K562 (cell line): ENCODE measurements at regions not wholly inside any gene's neighbourhood (a gene's known extent, or its start where the extent isn't known, plus 50 kb on each side); places are given as distances from the start of the nearest gene placed in this dataset.

Source experiments
- ATAC-seq: fragments of 200-7000 bp; cut with Tn5 transposase; 3 replicates; pipeline ENCODE4 v1.9.1; 2020; ENCODE audit warnings: moderate library complexity
- BruUV-seq: library from RNA; stranded (reverse); fragments of 400-500 nt; replicated peaks from 2 replicates; lab custom pipeline; 2021; lab: Mats Ljungman, UMichigan
- CTCF ChIA-PET: fragments of 300-600 bp; formaldehyde crosslinking; extraction: SDS; loops from one replicate; lab custom pipeline; 2021; ENCODE audit warnings: low intra/inter-chr PET ratio; lab: Yijun Ruan, JAX
- POLR2A ChIA-PET: fragments of 300-600, 350-650 bp; sonication (Branson Sonifier 250); formaldehyde crosslinking; extraction: SDS; loops from one replicate; lab custom pipeline; 2021; ENCODE audit warnings: antibody characterized with exemption, inconsistent platforms; lab: Yijun Ruan, JAX
- DNase-seq, 4 experiments: peaks; one replicate each; pipeline versions ENCODE4 v3.0.0 to v3.0.0-alpha.2; 2011 to 2018; ENCODE audit warnings: low spot score in 3 of 4, mixed read lengths in 3 of 4; ENCODE audit errors: extremely low read depth in 1 of 4
- FAIRE-seq: peaks from 2 replicates; lab custom pipeline; 2011; peaks lifted over from hg19 to GRCh38; lab: Jason Lieb, UNC
- H2AFZ ChIP-seq: 2 replicates; pipeline ENCODE4 v1.6.0; 2011; ENCODE audit warnings: low read depth, low read length, control low read depth, inconsistent platforms
- H3K27ac ChIP-seq: fragments of 200-600 bp; 3 replicates; pipeline ENCODE4 v1.8.0; 2011; ENCODE audit warnings: low read depth, mild to moderate bottlenecking, control low read depth, inconsistent platforms, low read length, moderate library complexity, mixed read lengths; ENCODE audit errors: extremely low read depth
- H3K27me3 ChIP-seq, 2 experiments: fragments of 300-600 bp in 1 of 2; 2 replicates in 1 of 2; 3 replicates in 1 of 2; pipeline versions ENCODE4 v1.6.0 to v1.8.0; 2011; ENCODE audit warnings: inconsistent platforms in 2 of 2, low read length in 2 of 2, mild to moderate bottlenecking in 1 of 2, mixed read lengths in 1 of 2, moderate library complexity in 1 of 2; ENCODE audit not compliant: control insufficient read depth in 2 of 2, insufficient read depth in 2 of 2
- H3K36me3 ChIP-seq: fragments of 300-600 bp; 3 replicates; pipeline ENCODE4 v1.8.0; 2011; ENCODE audit warnings: mild to moderate bottlenecking, low read length, inconsistent platforms; ENCODE audit not compliant: control insufficient read depth, insufficient read depth
- H3K4me1 ChIP-seq, 2 experiments: fragments of 200-600 bp in 1 of 2; replicated peaks in 1 of 2; 2 replicates in 1 of 2; 3 replicates in 1 of 2; pipeline versions ENCODE4 v1.5.1 to v1.8.0; 2011; ENCODE audit warnings: inconsistent platforms in 2 of 2, low read length in 2 of 2, mild to moderate bottlenecking in 1 of 2, mixed read lengths in 1 of 2, moderate library complexity in 1 of 2; ENCODE audit not compliant: control insufficient read depth in 2 of 2, insufficient read depth in 2 of 2
- H3K4me2 ChIP-seq: 2 replicates; pipeline ENCODE4 v1.6.1; 2011; ENCODE audit warnings: low read length, control low read depth, inconsistent platforms, mixed read lengths; ENCODE audit not compliant: insufficient read depth
- H3K4me3 ChIP-seq: fragments of 200-600 bp; sonication (generic), shearing (Covaris generic); 2 replicates; pipeline ENCODE4 v1.5.1; 2016; ENCODE audit warnings: control low read depth, inconsistent platforms
- H3K79me2 ChIP-seq: fragments of 200-600 bp; 3 replicates; pipeline ENCODE4 v1.8.0; 2011; ENCODE audit warnings: low read length, inconsistent platforms; ENCODE audit not compliant: control insufficient read depth, insufficient read depth
- H3K9ac ChIP-seq, 2 experiments: 2 replicates each; pipeline versions ENCODE4 v1.6.0 to v1.6.1; 2011; ENCODE audit warnings: low read depth in 2 of 2, low read length in 2 of 2, control low read depth in 1 of 2, inconsistent platforms in 1 of 2, mild to moderate bottlenecking in 1 of 2, mixed read lengths in 1 of 2; ENCODE audit not compliant: insufficient read depth in 1 of 2
- H3K9me1 ChIP-seq: one replicate; pipeline ENCODE4 v1.6.0; 2011; ENCODE audit warnings: inconsistent platforms, mild to moderate bottlenecking, low read length, moderate library complexity; ENCODE audit not compliant: control insufficient read depth, insufficient read depth
- H3K9me3 ChIP-seq: replicated peaks from 2 replicates; pipeline ENCODE4 v1.5.1; 2011; ENCODE audit warnings: low read depth, low read length, inconsistent platforms; ENCODE audit not compliant: control insufficient read depth, insufficient read depth
- H4K20me1 ChIP-seq: replicated peaks from 2 replicates; pipeline ENCODE4 v1.6.1; 2011; ENCODE audit warnings: low read length, inconsistent platforms, mixed read lengths; ENCODE audit not compliant: control insufficient read depth, insufficient read depth
- KDM4B ChIP-seq, 2 experiments: fragments of 450-650 bp in 1 of 2; sonication (generic) in 1 of 2; IDR thresholded peaks; 2 replicates each; pipeline ENCODE4 v1.6.1; 2016 to 2017; ENCODE audit warnings: borderline replicate concordance in 2 of 2, antibody characterized with exemption in 1 of 2, low read depth in 1 of 2, mild to moderate bottlenecking in 1 of 2
- SETDB1 ChIP-seq: IDR thresholded peaks from one replicate; pipeline ENCODE4 v1.6.1; 2012; ENCODE audit warnings: low read length, control low read depth, inconsistent platforms
- SMAD4 ChIP-seq: fragments of 250-450 bp; sonication (Bioruptor Pico); conservative IDR thresholded peaks from 2 replicates; pipeline ENCODE4 v1.8.0; 2021; ENCODE audit warnings: inconsistent platforms, mild to moderate bottlenecking, moderate library complexity
- ZNF217 ChIP-seq: sonication (generic); formaldehyde crosslinking; IDR thresholded peaks from 2 replicates; pipeline ENCODE4 v1.8.0; 2022; ENCODE audit warnings: mild to moderate bottlenecking, missing genetic modification reagents
- ZNF263 ChIP-seq: sonication (generic); formaldehyde crosslinking; IDR thresholded peaks from 2 replicates; pipeline ENCODE4 v1.8.0; 2022; ENCODE audit warnings: mild to moderate bottlenecking, missing genetic modification reagents, borderline replicate concordance
- ZNF561 ChIP-seq: fragments of 450-650 bp; formaldehyde crosslinking; conservative IDR thresholded peaks from 2 replicates; pipeline ENCODE4 v1.4.0; 2020; ENCODE audit warnings: mild to moderate bottlenecking, moderate library complexity
- WGBS: fragments of 100-300 bp; shearing (Covaris generic); methylation state at CpG from one replicate; pipeline ENCODE4 v1.1.6; 2016; ENCODE audit warnings: low coverage, mixed read lengths; ENCODE audit not compliant: insufficient coverage; ENCODE audit errors: missing lambda C conversion rate; 5-methylcytosine and 5-hydroxymethylcytosine counted together
- in situ Hi-C: fragments of 300-500 bp; cut with MboI; formaldehyde crosslinking; loops from 4 replicates; pipeline ENCODE4 v1.15.0; 2018; ENCODE audit warnings: inconsistent platforms, mixed read lengths
- intact Hi-C: fragments of 100-400 bp; cut with micrococcal nuclease; formaldehyde crosslinking; loops from 2 replicates; pipeline ENCODE4 v1.14.2; 2022

DNA sequence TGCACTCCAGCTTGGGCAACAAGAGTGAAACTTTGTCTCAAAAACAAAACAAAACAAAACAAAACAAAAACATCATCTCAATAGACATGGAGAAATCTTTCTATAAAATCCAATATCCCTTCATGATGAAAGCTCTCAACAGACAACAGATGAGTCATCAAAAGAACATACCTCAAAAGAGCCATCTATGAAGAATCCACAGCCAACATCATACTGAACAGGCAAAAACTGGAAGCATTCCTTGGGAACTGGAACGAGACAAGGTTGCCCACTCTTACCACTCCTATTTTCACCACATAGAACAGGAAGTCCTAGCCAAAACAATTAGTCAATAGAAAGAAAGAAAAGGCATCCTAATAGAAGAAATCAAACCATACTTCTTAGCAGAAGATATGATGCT is 77.8 kb upstream of the USP9Y start (continued):
- TF ChIP-seq KDM4B (IDR thresholded peaks at IDR 0.05; ENCODE audit: borderline replicate concordance in 2 of 2, low read depth in 1 of 2) (no peak), ZNF217 (no peak), ZNF263 (CRISPR knock-in tag) (no peak), SMAD4 (CRISPR knock-in tag) (no peak)

DNA sequence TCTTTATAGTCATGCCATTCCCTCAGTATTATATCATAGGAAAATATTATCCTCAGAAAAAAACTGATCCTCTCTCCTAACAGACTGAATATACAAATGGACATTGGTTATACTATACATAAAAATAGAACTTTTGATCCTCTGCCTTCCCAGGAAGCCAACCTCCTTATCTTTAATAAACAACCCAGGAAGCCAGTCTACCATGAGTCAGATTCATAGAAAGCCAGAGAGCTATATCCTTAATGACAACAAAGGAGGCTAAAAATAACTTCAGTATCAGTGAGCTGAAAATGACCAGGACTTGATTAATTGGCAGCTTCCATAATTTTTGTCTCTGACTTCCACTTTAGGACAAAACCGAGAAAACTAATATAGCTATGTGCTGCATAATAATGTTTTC is 58.0 kb upstream of the USP9Y start:
- in situ Hi-C loops: no loop called here
- H3K4me1 ChIP-seq: no peaks in the 10 kb centered on the region

More for the DNA sequence above, 58.0 kb upstream of the USP9Y start:
- Histone ChIP-seq H3K9ac (no peak overlapping the region), H3K9me3 (no peaks in the 10 kb centered on the region), H4K20me1 (no peaks in the 10 kb centered on the region), H3K27me3 (no peaks in the 10 kb centered on the region), H2AFZ (no peak overlapping the region), H3K4me2 (no peak overlapping the region), H3K9me1 (no peaks in the 10 kb centered on the region), H3K27ac (no peak overlapping the region), H3K36me3 (no peaks in the 10 kb centered on the region), H3K79me2 (no peaks in the 10 kb centered on the region), H3K4me3 (no peak overlapping the region)
- ChIA-PET CTCF (no interaction called here), POLR2A (no interaction called here)
- intact Hi-C loops: no loop called here
- FAIRE-seq: no peak
- no TSS peak for BruUV-seq
- WGBS: no CpG with 5 or more reads among the region's 1 CpG
- no peak for TF ChIP-seq ZNF561
- TF ChIP-seq SETDB1: no peak
- ATAC-seq: no peak
- DNase-seq: no peak
